ENCODE measurements at regions not wholly inside any gene's neighbourhood (a gene's known extent, or its start where the extent isn't known, plus 50 kb on each side); places are given as distances from the start of the nearest gene placed in this dataset.
A peak's percentile ranks its signal among the peaks of the same experiment; 100 is the strongest.

GRCh38 chr4:131381055-131381454, 1768.0 kb upstream of the PCDH10 start:
- Histone ChIP-seq H3K56ac (ENCODE audit: low read length) (no peak overlapping the region), H3K9ac (ENCODE audit: low read length) (no peak overlapping the region), H3K4me2 (ENCODE audit: low read length) (no peak overlapping the region), H3K79me1 (ENCODE audit: low read length) (no peaks in the 10 kb centered on the region), H3K4ac (ENCODE audit: low read depth, low read length) (no peak overlapping the region), H3K27me3 (ENCODE audit: insufficient read depth, low read length, poor library complexity) (no peaks in the 10 kb centered on the region), H3K79me2 (ENCODE audit: control insufficient read depth, insufficient read depth, low read length) (no peaks in the 10 kb centered on the region), H4K8ac (ENCODE audit: low read depth, low read length) (no peak overlapping the region), H2BK120ac (ENCODE audit: low read depth, low read length) (no peak overlapping the region), H2BK15ac (replicated peaks; ENCODE audit: low read depth) (no peak overlapping the region), H3K36me3 (ENCODE audit: control insufficient read depth, insufficient read depth, low read length) (no peaks in the 10 kb centered on the region), H3K4me1 (ENCODE audit: control insufficient read depth, low read depth, low read length) (no peaks in the 10 kb centered on the region), H3K4me3 (ENCODE audit: low read length) (no peak overlapping the region), H3K23ac (ENCODE audit: low read length) (no peak overlapping the region), H3K27ac (ENCODE audit: low read depth, low read length) (no peak overlapping the region), H4K5ac (ENCODE audit: low read length) (no peak overlapping the region), H3K18ac (ENCODE audit: low read length) (no peak overlapping the region), H2BK5ac (ENCODE audit: low read length) (no peak overlapping the region), H2AK5ac (ENCODE audit: low read length) (no peak overlapping the region)
- WGBS (ENCODE audit: extremely low coverage, insufficient coverage, low lambda C conversion rate): 100% methylated on average over 1 of the region's 2 CpGs
- DNase-seq: no peak

- no peak overlapping the region for H3K4me2 ChIP-seq (ENCODE audit: low read length)
- no peak overlapping the region for H3K27ac ChIP-seq (ENCODE audit: low read depth, low read length)
- no peaks in the 10 kb centered on the region for H3K4me1 ChIP-seq (ENCODE audit: control insufficient read depth, low read depth, low read length)
- no peaks in the 10 kb centered on the region for H3K27me3 ChIP-seq (ENCODE audit: insufficient read depth, low read length, poor library complexity)
- H2BK15ac ChIP-seq (replicated peaks; ENCODE audit: low read depth): no peak overlapping the region
- no peak overlapping the region for H3K4ac ChIP-seq (ENCODE audit: low read depth, low read length)
- no peak overlapping the region for H4K8ac ChIP-seq (ENCODE audit: low read depth, low read length)
- no peak overlapping the region for H3K4me3 ChIP-seq (ENCODE audit: low read length)
- no peaks in the 10 kb centered on the region for H3K79me1 ChIP-seq (ENCODE audit: low read length)
- H3K56ac ChIP-seq (ENCODE audit: low read length): no peak overlapping the region
- H2BK5ac ChIP-seq (ENCODE audit: low read length): no peak overlapping the region
- DNase-seq: no peak
- H3K9ac ChIP-seq (ENCODE audit: low read length): no peak overlapping the region
- no peak overlapping the region for H2AK5ac ChIP-seq (ENCODE audit: low read length)
- H2BK120ac ChIP-seq (ENCODE audit: low read depth, low read length): no peak overlapping the region
- no peak overlapping the region for H3K23ac ChIP-seq (ENCODE audit: low read length)
- H4K5ac ChIP-seq (ENCODE audit: low read length): no peak overlapping the region
- no peaks in the 10 kb centered on the region for H3K36me3 ChIP-seq (ENCODE audit: control insufficient read depth, insufficient read depth, low read length)
- no peak overlapping the region for H3K18ac ChIP-seq (ENCODE audit: low read length)
- WGBS (ENCODE audit: extremely low coverage, insufficient coverage, low lambda C conversion rate): no CpG with 5 or more reads among the region's 4 CpGs
- H3K79me2 ChIP-seq (ENCODE audit: control insufficient read depth, insufficient read depth, low read length): no peaks in the 10 kb centered on the region
Observed at GRCh38 chr4:131382839-131383238, 1766.3 kb upstream of the PCDH10 start.

GRCh38 chr4:131388277-131388676, 1760.8 kb upstream of the PCDH10 start:
- Histone ChIP-seq H3K27ac (ENCODE audit: low read depth, low read length) (no peak overlapping the region), H2BK15ac (replicated peaks; ENCODE audit: low read depth) (no peak overlapping the region), H3K18ac (ENCODE audit: low read length) (no peak overlapping the region), H3K4ac (ENCODE audit: low read depth, low read length) (no peak overlapping the region), H4K8ac (ENCODE audit: low read depth, low read length) (no peak overlapping the region), H3K79me1 (ENCODE audit: low read length) (no peaks in the 10 kb centered on the region), H3K56ac (ENCODE audit: low read length) (no peak overlapping the region), H2BK120ac (ENCODE audit: low read depth, low read length) (no peak overlapping the region), H3K36me3 (ENCODE audit: control insufficient read depth, insufficient read depth, low read length) (no peaks in the 10 kb centered on the region), H3K4me1 (ENCODE audit: control insufficient read depth, low read depth, low read length) (no peaks in the 10 kb centered on the region), H3K4me3 (ENCODE audit: low read length) (no peak overlapping the region), H2AK5ac (ENCODE audit: low read length) (no peak overlapping the region), H3K9ac (ENCODE audit: low read length) (no peak overlapping the region), H3K79me2 (ENCODE audit: control insufficient read depth, insufficient read depth, low read length) (no peaks in the 10 kb centered on the region), H4K5ac (ENCODE audit: low read length) (no peak overlapping the region), H3K4me2 (ENCODE audit: low read length) (no peak overlapping the region), H3K27me3 (ENCODE audit: insufficient read depth, low read length, poor library complexity) (no peaks in the 10 kb centered on the region), H2BK5ac (ENCODE audit: low read length) (no peak overlapping the region), H3K23ac (ENCODE audit: low read length) (no peak overlapping the region)
- peak; percentile 85 for DNase-seq
- WGBS (ENCODE audit: extremely low coverage, insufficient coverage, low lambda C conversion rate): no CpG with 5 or more reads among the region's 2 CpGs

GRCh38 chr4:131408102-131408501, 1741.0 kb upstream of the PCDH10 start:
- no peak overlapping the region for H3K23ac ChIP-seq (ENCODE audit: low read length)
- H3K18ac ChIP-seq (ENCODE audit: low read length): no peak overlapping the region
- no peak overlapping the region for H3K27ac ChIP-seq (ENCODE audit: low read depth, low read length)
- DNase-seq: no peak
- H3K79me1 ChIP-seq (ENCODE audit: low read length): no peaks in the 10 kb centered on the region
- no peaks in the 10 kb centered on the region for H3K27me3 ChIP-seq (ENCODE audit: insufficient read depth, low read length, poor library complexity)
- no peak overlapping the region for H3K4me3 ChIP-seq (ENCODE audit: low read length)
- no peak overlapping the region for H3K9ac ChIP-seq (ENCODE audit: low read length)
- no peaks in the 10 kb centered on the region for H3K4me1 ChIP-seq (ENCODE audit: control insufficient read depth, low read depth, low read length)
- H3K36me3 ChIP-seq (ENCODE audit: control insufficient read depth, insufficient read depth, low read length): no peaks in the 10 kb centered on the region
- no peaks in the 10 kb centered on the region for H3K79me2 ChIP-seq (ENCODE audit: control insufficient read depth, insufficient read depth, low read length)
- H3K56ac ChIP-seq (ENCODE audit: low read length): no peak overlapping the region
- no peak overlapping the region for H2AK5ac ChIP-seq (ENCODE audit: low read length)
- H4K5ac ChIP-seq (ENCODE audit: low read length): no peak overlapping the region
- no peak overlapping the region for H2BK15ac ChIP-seq (replicated peaks; ENCODE audit: low read depth)
- H4K8ac ChIP-seq (ENCODE audit: low read depth, low read length): no peak overlapping the region
- no peak overlapping the region for H3K4me2 ChIP-seq (ENCODE audit: low read length)
- no peak overlapping the region for H2BK5ac ChIP-seq (ENCODE audit: low read length)
- no CpG with 5 or more reads among the region's 8 CpGs for WGBS (ENCODE audit: extremely low coverage, insufficient coverage, low lambda C conversion rate)
- no peak overlapping the region for H2BK120ac ChIP-seq (ENCODE audit: low read depth, low read length)
- H3K4ac ChIP-seq (ENCODE audit: low read depth, low read length): no peak overlapping the region

GRCh38 chr4:131411393-131411792, 1737.7 kb upstream of the PCDH10 start:
- H2AK5ac ChIP-seq (ENCODE audit: low read length): no peak overlapping the region
- no peak overlapping the region for H2BK5ac ChIP-seq (ENCODE audit: low read length)
- no peak overlapping the region for H3K18ac ChIP-seq (ENCODE audit: low read length)
- H2BK120ac ChIP-seq (ENCODE audit: low read depth, low read length): no peak overlapping the region
- no peak overlapping the region for H3K4ac ChIP-seq (ENCODE audit: low read depth, low read length)
- H3K23ac ChIP-seq (ENCODE audit: low read length): no peak overlapping the region
- H2BK15ac ChIP-seq (replicated peaks; ENCODE audit: low read depth): no peak overlapping the region
- H3K79me1 ChIP-seq (ENCODE audit: low read length): no peaks in the 10 kb centered on the region
- no peak overlapping the region for H3K27ac ChIP-seq (ENCODE audit: low read depth, low read length)
- no peak overlapping the region for H3K56ac ChIP-seq (ENCODE audit: low read length)
- no peak overlapping the region for H3K4me2 ChIP-seq (ENCODE audit: low read length)
- H3K79me2 ChIP-seq (ENCODE audit: control insufficient read depth, insufficient read depth, low read length): no peaks in the 10 kb centered on the region
- no peak overlapping the region for H3K4me3 ChIP-seq (ENCODE audit: low read length)
- DNase-seq: no peak
- H4K5ac ChIP-seq (ENCODE audit: low read length): no peak overlapping the region
- H3K4me1 ChIP-seq (ENCODE audit: control insufficient read depth, low read depth, low read length): no peaks in the 10 kb centered on the region
- H4K8ac ChIP-seq (ENCODE audit: low read depth, low read length): no peak overlapping the region
- WGBS (ENCODE audit: extremely low coverage, insufficient coverage, low lambda C conversion rate): no CpG with 5 or more reads among the region's 1 CpG
- H3K36me3 ChIP-seq (ENCODE audit: control insufficient read depth, insufficient read depth, low read length): no peaks in the 10 kb centered on the region
- no peaks in the 10 kb centered on the region for H3K27me3 ChIP-seq (ENCODE audit: insufficient read depth, low read length, poor library complexity)
- H3K9ac ChIP-seq (ENCODE audit: low read length): no peak overlapping the region

- no peaks in the 10 kb centered on the region for H3K27me3 ChIP-seq (ENCODE audit: insufficient read depth, low read length, poor library complexity)
- H3K4me2 ChIP-seq (ENCODE audit: low read length): no peak overlapping the region
- H3K4me1 ChIP-seq (ENCODE audit: control insufficient read depth, low read depth, low read length): no peaks in the 10 kb centered on the region
- H3K9ac ChIP-seq (ENCODE audit: low read length): no peak overlapping the region
- no peak overlapping the region for H4K8ac ChIP-seq (ENCODE audit: low read depth, low read length)
- WGBS (ENCODE audit: extremely low coverage, insufficient coverage, low lambda C conversion rate): no CpG with 5 or more reads among the region's 3 CpGs
- H2BK120ac ChIP-seq (ENCODE audit: low read depth, low read length): no peak overlapping the region
- H4K5ac ChIP-seq (ENCODE audit: low read length): no peak overlapping the region
- no peaks in the 10 kb centered on the region for H3K79me1 ChIP-seq (ENCODE audit: low read length)
- H3K23ac ChIP-seq (ENCODE audit: low read length): no peak overlapping the region
- no peak overlapping the region for H3K27ac ChIP-seq (ENCODE audit: low read depth, low read length)
- H2BK15ac ChIP-seq (replicated peaks; ENCODE audit: low read depth): no peak overlapping the region
- no peak overlapping the region for H3K4ac ChIP-seq (ENCODE audit: low read depth, low read length)
- H3K36me3 ChIP-seq (ENCODE audit: control insufficient read depth, insufficient read depth, low read length): no peaks in the 10 kb centered on the region
- no peak overlapping the region for H2AK5ac ChIP-seq (ENCODE audit: low read length)
- H3K4me3 ChIP-seq (ENCODE audit: low read length): no peak overlapping the region
- H3K18ac ChIP-seq (ENCODE audit: low read length): no peak overlapping the region
- DNase-seq: no peak
- H3K56ac ChIP-seq (ENCODE audit: low read length): no peak overlapping the region
- no peaks in the 10 kb centered on the region for H3K79me2 ChIP-seq (ENCODE audit: control insufficient read depth, insufficient read depth, low read length)
- H2BK5ac ChIP-seq (ENCODE audit: low read length): no peak overlapping the region
Observed at GRCh38 chr4:131419147-131419546, 1729.9 kb upstream of the PCDH10 start.
